ENCODE measurements at regions not wholly inside any gene's neighbourhood (a gene's known extent, or its start where the extent isn't known, plus 50 kb on each side); places are given as distances from the start of the nearest gene placed in this dataset.

DNA sequence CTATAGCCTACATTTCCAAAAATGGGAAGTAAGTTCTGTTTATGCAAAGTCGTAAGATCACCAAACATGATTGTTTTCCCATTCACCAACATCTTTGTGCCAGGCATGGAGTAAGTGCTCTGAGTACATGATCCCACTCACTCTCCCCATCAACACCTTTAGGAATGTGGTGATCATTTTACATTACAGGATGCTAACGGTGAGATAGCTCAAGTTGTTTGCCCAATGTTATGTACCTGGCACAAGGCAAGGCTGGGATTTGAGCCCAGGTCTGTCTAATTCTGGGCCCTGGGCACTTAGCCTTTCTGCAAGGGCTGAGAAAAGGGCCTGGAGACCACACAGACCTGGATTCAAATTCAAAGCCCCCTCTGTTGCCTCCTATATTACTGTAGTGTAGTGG, 581.7 kb upstream of the CFAP20DC start:
- WGBS (ENCODE audit: low lambda C conversion rate, missing lambda C conversion rate), result 88% methylated on average over 2 of the region's 2 CpGs
- H2AFZ ChIP-seq, result no peak overlapping the region
- TF ChIP-seq EZH2phosphoT487 (IDR thresholded peaks at IDR 0.05; ENCODE audit: low read depth, severe bottlenecking, unreplicated experiment), result no peak
- no peak for TF ChIP-seq EZH2 (IDR thresholded peaks at IDR 0.05; ENCODE audit: borderline replicate concordance)
- TF ChIP-seq, protein P1, sequence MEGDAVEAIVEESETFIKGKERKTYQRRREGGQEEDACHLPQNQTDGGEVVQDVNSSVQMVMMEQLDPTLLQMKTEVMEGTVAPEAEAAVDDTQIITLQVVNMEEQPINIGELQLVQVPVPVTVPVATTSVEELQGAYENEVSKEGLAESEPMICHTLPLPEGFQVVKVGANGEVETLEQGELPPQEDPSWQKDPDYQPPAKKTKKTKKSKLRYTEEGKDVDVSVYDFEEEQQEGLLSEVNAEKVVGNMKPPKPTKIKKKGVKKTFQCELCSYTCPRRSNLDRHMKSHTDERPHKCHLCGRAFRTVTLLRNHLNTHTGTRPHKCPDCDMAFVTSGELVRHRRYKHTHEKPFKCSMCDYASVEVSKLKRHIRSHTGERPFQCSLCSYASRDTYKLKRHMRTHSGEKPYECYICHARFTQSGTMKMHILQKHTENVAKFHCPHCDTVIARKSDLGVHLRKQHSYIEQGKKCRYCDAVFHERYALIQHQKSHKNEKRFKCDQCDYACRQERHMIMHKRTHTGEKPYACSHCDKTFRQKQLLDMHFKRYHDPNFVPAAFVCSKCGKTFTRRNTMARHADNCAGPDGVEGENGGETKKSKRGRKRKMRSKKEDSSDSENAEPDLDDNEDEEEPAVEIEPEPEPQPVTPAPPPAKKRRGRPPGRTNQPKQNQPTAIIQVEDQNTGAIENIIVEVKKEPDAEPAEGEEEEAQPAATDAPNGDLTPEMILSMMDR (IDR thresholded peaks at IDR 0.05; ENCODE audit: poor library complexity), result no peak

DNA sequence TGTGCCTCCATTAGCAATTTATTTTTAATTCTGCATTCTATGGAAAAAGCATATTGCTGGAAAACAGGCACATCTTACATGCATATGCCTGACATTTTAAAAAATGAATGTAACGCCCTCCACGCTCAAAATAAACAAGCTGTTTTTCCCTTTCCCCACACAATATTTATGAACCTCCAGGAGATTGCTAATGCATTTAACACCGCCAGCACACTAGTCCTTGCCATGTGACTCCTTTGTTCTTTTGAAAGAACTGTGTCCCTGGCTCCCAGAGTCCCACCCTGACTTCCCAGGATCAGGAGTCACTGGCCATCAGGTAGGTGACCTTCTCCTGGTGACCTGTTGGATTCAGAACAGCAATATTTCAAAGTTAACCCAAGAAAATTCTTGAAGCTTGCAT, 571.2 kb upstream of the CFAP20DC start:
- TF ChIP-seq EZH2 (IDR thresholded peaks at IDR 0.05; ENCODE audit: borderline replicate concordance) (no peak), EZH2phosphoT487 (IDR thresholded peaks at IDR 0.05; ENCODE audit: low read depth, severe bottlenecking, unreplicated experiment) (no peak)
- TF ChIP-seq, protein P1 (IDR thresholded peaks at IDR 0.05; ENCODE audit: poor library complexity), result no peak
- no peaks in the 10 kb centered on the region for H3K36me3 ChIP-seq (replicated peaks; ENCODE audit: insufficient read depth, low read depth)
- H3K4me2 ChIP-seq, result no peak overlapping the region
- H3K9me3 ChIP-seq (ENCODE audit: low read depth), result no peaks in the 10 kb centered on the region
- no peak overlapping the region for H3K27ac ChIP-seq
- DNase-seq (ENCODE audit: low spot score), result no peak
- no peaks in the 10 kb centered on the region for H4K20me1 ChIP-seq (ENCODE audit: insufficient read depth, poor library complexity, severe bottlenecking)
- H3K27me3 ChIP-seq, result no peaks in the 10 kb centered on the region
- no peaks in the 10 kb centered on the region for H3K79me2 ChIP-seq
- no peak overlapping the region for H2AFZ ChIP-seq
- no peak overlapping the region for H3K4me3 ChIP-seq
- H3K9me2 ChIP-seq (replicated peaks; ENCODE audit: insufficient read depth), result no peaks in the 10 kb centered on the region
- WGBS (ENCODE audit: low lambda C conversion rate, missing lambda C conversion rate), result 78% methylated on average over 3 of the region's 3 CpGs
- H3K4me1 ChIP-seq (ENCODE audit: insufficient read depth), result no peaks in the 10 kb centered on the region

More for the DNA sequence above, 581.7 kb upstream of the CFAP20DC start:
- Histone ChIP-seq H3K27me3 (no peaks in the 10 kb centered on the region), H3K4me3 (no peak overlapping the region), H3K4me1 (ENCODE audit: insufficient read depth) (peaks cover 12% of the 10 kb centered on the region), H3K27ac (no peak overlapping the region), H4K20me1 (ENCODE audit: insufficient read depth, poor library complexity, severe bottlenecking) (no peaks in the 10 kb centered on the region), H3K36me3 (replicated peaks; ENCODE audit: insufficient read depth, low read depth) (no peaks in the 10 kb centered on the region), H3K9me3 (ENCODE audit: low read depth) (no peaks in the 10 kb centered on the region), H3K79me2 (no peaks in the 10 kb centered on the region), H3K9me2 (replicated peaks; ENCODE audit: insufficient read depth) (no peaks in the 10 kb centered on the region), H3K4me2 (no peak overlapping the region)
- DNase-seq (ENCODE audit: low spot score), result no peak

GRCh38 chr3:59620325-59620724, 570.5 kb upstream of the CFAP20DC start:
- Histone ChIP-seq H3K4me1 (ENCODE audit: insufficient read depth) (no peaks in the 10 kb centered on the region), H3K27me3 (no peaks in the 10 kb centered on the region), H4K20me1 (ENCODE audit: insufficient read depth, poor library complexity, severe bottlenecking) (no peaks in the 10 kb centered on the region), H3K27ac (no peak overlapping the region), H3K36me3 (replicated peaks; ENCODE audit: insufficient read depth, low read depth) (no peaks in the 10 kb centered on the region), H3K4me3 (no peak overlapping the region), H3K79me2 (no peaks in the 10 kb centered on the region), H3K9me2 (replicated peaks; ENCODE audit: insufficient read depth) (no peaks in the 10 kb centered on the region), H3K4me2 (no peak overlapping the region), H3K9me3 (ENCODE audit: low read depth) (no peaks in the 10 kb centered on the region), H2AFZ (no peak overlapping the region)
- TF ChIP-seq, protein P1 (IDR thresholded peaks at IDR 0.05; ENCODE audit: poor library complexity), result no peak
- TF ChIP-seq EZH2phosphoT487 (IDR thresholded peaks at IDR 0.05; ENCODE audit: low read depth, severe bottlenecking, unreplicated experiment) (no peak), EZH2 (IDR thresholded peaks at IDR 0.05; ENCODE audit: borderline replicate concordance) (no peak)
- WGBS (ENCODE audit: low lambda C conversion rate, missing lambda C conversion rate), result 95% methylated on average over 4 of the region's 4 CpGs
- no peak for DNase-seq (ENCODE audit: low spot score)

DNA sequence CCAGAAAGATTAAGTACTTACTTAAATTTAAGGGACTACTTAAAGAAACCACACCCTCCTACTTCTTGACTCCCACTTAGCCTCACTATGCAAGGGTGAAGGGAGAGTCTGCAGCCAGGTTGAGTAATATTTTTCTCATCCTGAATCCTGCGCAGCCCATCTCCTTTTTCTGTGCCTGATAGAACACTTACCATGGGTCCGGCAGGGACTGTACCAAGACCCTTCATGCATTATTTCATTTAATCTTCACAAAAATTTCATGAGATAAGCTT, 562.6 kb upstream of the CFAP20DC start:
- Histone ChIP-seq H2AFZ (no peak overlapping the region), H4K20me1 (ENCODE audit: insufficient read depth, poor library complexity, severe bottlenecking) (no peaks in the 10 kb centered on the region), H3K79me2 (no peaks in the 10 kb centered on the region), H3K27ac (no peak overlapping the region), H3K4me3 (no peak overlapping the region), H3K9me3 (ENCODE audit: low read depth) (no peaks in the 10 kb centered on the region), H3K9me2 (replicated peaks; ENCODE audit: insufficient read depth) (no peaks in the 10 kb centered on the region), H3K36me3 (replicated peaks; ENCODE audit: insufficient read depth, low read depth) (no peaks in the 10 kb centered on the region), H3K4me1 (ENCODE audit: insufficient read depth) (peaks cover 13% of the 10 kb centered on the region), H3K27me3 (no peaks in the 10 kb centered on the region), H3K4me2 (no peak overlapping the region)
- DNase-seq (ENCODE audit: low spot score), result no peak
- TF ChIP-seq, protein P1 (IDR thresholded peaks at IDR 0.05; ENCODE audit: poor library complexity), result no peak
- TF ChIP-seq EZH2 (IDR thresholded peaks at IDR 0.05; ENCODE audit: borderline replicate concordance), result no peak
- TF ChIP-seq EZH2phosphoT487 (IDR thresholded peaks at IDR 0.05; ENCODE audit: low read depth, severe bottlenecking, unreplicated experiment), result no peak
- 95% methylated on average over 2 of the region's 2 CpGs for WGBS (ENCODE audit: low lambda C conversion rate, missing lambda C conversion rate)

Measured in hepatocyte (in vitro differentiated cells).